HG03439 (cell line): ENCODE measurements at regions not wholly inside any gene's neighbourhood (a gene's known extent, or its start where the extent isn't known, plus 50 kb on each side); places are given as distances from the start of the nearest gene placed in this dataset.
A peak's percentile ranks its signal among the peaks of the same experiment; 100 is the strongest.
"Not testable (repeated sequence)": the region's sequence is repeated elsewhere in the genome, so short reads cannot be mapped to it uniquely, and the experiment has no call there.

Experiments used
- ATAC-seq: cut with Tn5 transposase; IDR thresholded peaks from one replicate; pipeline ENCODE4 v1.9.1; 2021; ENCODE audit warnings: mild to moderate bottlenecking, moderate library complexity; ENCODE audit not compliant: unreplicated experiment

- no peak for ATAC-seq
These were observed 771.2 kb downstream of the FSCB start for GRCh38 chr14:43735932-43736331.

- ATAC-seq = no peak
These were observed 777.9 kb downstream of the FSCB start for GRCh38 chr14:43729143-43729542.

GRCh38 chr14:43706900-43707299, 800.2 kb downstream of the FSCB start:
- ATAC-seq = no peak

- ATAC-seq = not testable (repeated sequence)
These were observed 808.4 kb downstream of the FSCB start for GRCh38 chr14:43698561-43699284.

GRCh38 chr14:43697003-43697402, 810.1 kb downstream of the FSCB start:
- ATAC-seq = no peak

- no peak for ATAC-seq
These were observed 814.4 kb downstream of the FSCB start for GRCh38 chr14:43692706-43693105.

- ATAC-seq = no peak
These were observed 819.2 kb downstream of the FSCB start for GRCh38 chr14:43687921-43688320.

GRCh38 chr14:43677581-43677980, 829.5 kb downstream of the FSCB start:
- ATAC-seq = no peak

- no peak for ATAC-seq
These were observed 832.8 kb downstream of the FSCB start for GRCh38 chr14:43674273-43674672.

- no peak for ATAC-seq
These were observed 835.2 kb downstream of the FSCB start for GRCh38 chr14:43671716-43672485.

GRCh38 chr14:43669355-43669754, 837.7 kb downstream of the FSCB start:
- ATAC-seq = no peak

GRCh38 chr14:43665570-43666267, 841.4 kb downstream of the FSCB start:
- ATAC-seq = no peak

GRCh38 chr14:43655194-43655593, 851.9 kb downstream of the FSCB start:
- ATAC-seq = not testable (repeated sequence)

GRCh38 chr14:43651896-43652295, 855.2 kb downstream of the FSCB start:
- ATAC-seq = no peak

GRCh38 chr14:43651185-43651787, 855.8 kb downstream of the FSCB start:
- ATAC-seq = no peak

- ATAC-seq = no peak
These were observed 857.6 kb downstream of the FSCB start for GRCh38 chr14:43649508-43649907.

- ATAC-seq = no peak
These were observed 859.8 kb downstream of the FSCB start for GRCh38 chr14:43647302-43647701.

- ATAC-seq = no peak
These were observed 866.3 kb downstream of the FSCB start for GRCh38 chr14:43640718-43641267.

GRCh38 chr14:43625294-43625693, 881.8 kb downstream of the FSCB start:
- no peak for ATAC-seq

- ATAC-seq = peak; percentile 76
These were observed 885.8 kb downstream of the FSCB start for GRCh38 chr14:43621282-43621681.
